Mesendoderm (in vitro differentiated cells): ENCODE measurements at regions not wholly inside any gene's neighbourhood (a gene's known extent, or its start where the extent isn't known, plus 50 kb on each side); places are given as distances from the start of the nearest gene placed in this dataset.
A peak's percentile ranks its signal among the peaks of the same experiment; 100 is the strongest.

Source experiments
- DNase-seq: peaks from one replicate; pipeline ENCODE4 v3.0.0; 2013
- H2AK5ac ChIP-seq: 2 replicates; pipeline ENCODE4 v1.6.1; 2013; ENCODE audit warnings: low read length, inconsistent platforms
- H2BK120ac ChIP-seq: 2 replicates; pipeline ENCODE4 v1.6.1; 2013; ENCODE audit warnings: low read depth, mild to moderate bottlenecking, low read length, moderate library complexity, mixed read lengths
- H2BK15ac ChIP-seq: replicated peaks from 2 replicates; pipeline ENCODE4 v1.6.1; 2013; ENCODE audit warnings: low read depth, mild to moderate bottlenecking, moderate library complexity
- H2BK5ac ChIP-seq: 2 replicates; pipeline ENCODE4 v1.6.1; 2013; ENCODE audit warnings: low read length, inconsistent platforms
- H3K18ac ChIP-seq: 2 replicates; pipeline ENCODE4 v1.6.1; 2013; ENCODE audit warnings: mild to moderate bottlenecking, low read length, mixed read lengths
- H3K23ac ChIP-seq: one replicate; pipeline ENCODE4 v1.6.1; 2013; ENCODE audit warnings: low read length
- H3K27ac ChIP-seq: 2 replicates; pipeline ENCODE4 v1.5.1; 2013; ENCODE audit warnings: low read depth, mild to moderate bottlenecking, inconsistent platforms, low read length, moderate library complexity
- H3K27me3 ChIP-seq: 2 replicates; pipeline ENCODE4 v1.6.1; 2013; ENCODE audit warnings: low read length, control low read depth, mild to moderate bottlenecking, inconsistent platforms; ENCODE audit not compliant: insufficient read depth, poor library complexity
- H3K36me3 ChIP-seq: 2 replicates; pipeline ENCODE4 v1.6.1; 2013; ENCODE audit warnings: low read length, inconsistent platforms; ENCODE audit not compliant: control insufficient read depth, insufficient read depth
- H3K4ac ChIP-seq: one replicate; pipeline ENCODE4 v1.6.1; 2013; ENCODE audit warnings: low read depth, mild to moderate bottlenecking, low read length, moderate library complexity
- H3K4me1 ChIP-seq: 2 replicates; pipeline ENCODE4 v1.6.1; 2013; ENCODE audit warnings: low read depth, low read length, inconsistent platforms; ENCODE audit not compliant: control insufficient read depth
- H3K4me2 ChIP-seq: 2 replicates; pipeline ENCODE4 v1.6.1; 2013; ENCODE audit warnings: low read length
- H3K4me3 ChIP-seq: 2 replicates; pipeline ENCODE4 v1.5.1; 2013; ENCODE audit warnings: mild to moderate bottlenecking, low read length
- H3K56ac ChIP-seq: one replicate; pipeline ENCODE4 v1.6.1; 2013; ENCODE audit warnings: low read length
- H3K79me1 ChIP-seq: 2 replicates; pipeline ENCODE4 v1.6.1; 2013; ENCODE audit warnings: low read length, inconsistent platforms
- H3K79me2 ChIP-seq: 2 replicates; pipeline ENCODE4 v1.6.1; 2013; ENCODE audit warnings: mild to moderate bottlenecking, low read length; ENCODE audit not compliant: control insufficient read depth, insufficient read depth
- H3K9ac ChIP-seq: 2 replicates; pipeline ENCODE4 v1.6.1; 2013; ENCODE audit warnings: low read length, inconsistent platforms
- H4K5ac ChIP-seq: one replicate; pipeline ENCODE4 v1.6.1; 2013; ENCODE audit warnings: low read length
- H4K8ac ChIP-seq: one replicate; pipeline ENCODE4 v1.6.1; 2013; ENCODE audit warnings: low read depth, mild to moderate bottlenecking, control low read depth, low read length, moderate library complexity
- WGBS: extraction: QIAGEN DNeasy Blood & Tissue Kit; methylation state at CpG from one replicate; pipeline ENCODE4 v1.1.7; 2013; ENCODE audit warnings: low lambda C conversion rate, missing lambda C conversion rate; ENCODE audit not compliant: insufficient coverage; ENCODE audit errors: extremely low coverage; 5-methylcytosine and 5-hydroxymethylcytosine counted together

- no peak overlapping the region for H3K4ac ChIP-seq
- no peaks in the 10 kb centered on the region for H3K27me3 ChIP-seq
- H2AK5ac ChIP-seq = no peak overlapping the region
- H3K79me2 ChIP-seq = no peaks in the 10 kb centered on the region
- no peak overlapping the region for H3K56ac ChIP-seq
- no peak overlapping the region for H2BK5ac ChIP-seq
- no peak overlapping the region for H3K4me2 ChIP-seq
- no peak overlapping the region for H4K5ac ChIP-seq
- H3K4me1 ChIP-seq = no peaks in the 10 kb centered on the region
- no peak overlapping the region for H2BK15ac ChIP-seq
- no peak overlapping the region for H3K18ac ChIP-seq
- no peaks in the 10 kb centered on the region for H3K79me1 ChIP-seq
- no peak for DNase-seq
- H4K8ac ChIP-seq = no peak overlapping the region
- H3K4me3 ChIP-seq = peak overlapping the region; percentile 17
- H2BK120ac ChIP-seq = no peak overlapping the region
- H3K36me3 ChIP-seq = no peaks in the 10 kb centered on the region
- no CpG with 5 or more reads among the region's 6 CpGs for WGBS
- no peak overlapping the region for H3K27ac ChIP-seq
- H3K9ac ChIP-seq = no peak overlapping the region
- H3K23ac ChIP-seq = no peak overlapping the region
Measured at GRCh38 chr19:37829526-37829925, 50.1 kb upstream of the ZNF573 start.
